Fibroblast of lung (primary cell): ENCODE measurements at regions not wholly inside any gene's neighbourhood (a gene's known extent, or its start where the extent isn't known, plus 50 kb on each side); places are given as distances from the start of the nearest gene placed in this dataset.

Source experiments
- DNase-seq, 2 donors: peaks; one replicate each; pipeline versions ENCODE4 v3.0.0 to v3.0.0-alpha.2; 2010; ENCODE audit warnings: low read depth in 2 of 2
- H2AFZ ChIP-seq: 2 replicates; pipeline ENCODE4 v1.5.1; 2012; ENCODE audit warnings: low read length, control low read depth, inconsistent platforms
- H3K27ac ChIP-seq: 2 replicates; pipeline ENCODE4 v1.5.1; 2011; ENCODE audit warnings: low read length, control low read depth; ENCODE audit not compliant: insufficient read depth
- H3K27me3 ChIP-seq: 2 replicates; pipeline ENCODE4 v1.5.1; 2011; ENCODE audit warnings: mild to moderate bottlenecking, low read length; ENCODE audit not compliant: control insufficient read depth, insufficient read depth
- H3K36me3 ChIP-seq: 2 replicates; pipeline ENCODE4 v1.5.1; 2011; ENCODE audit warnings: low read length; ENCODE audit not compliant: control insufficient read depth, insufficient read depth
- H3K4me1 ChIP-seq: 2 replicates; pipeline ENCODE4 v1.5.1; 2011; ENCODE audit warnings: low read length; ENCODE audit not compliant: control insufficient read depth, insufficient read depth; ENCODE audit errors: extremely low read depth
- H3K4me2 ChIP-seq: 2 replicates; pipeline ENCODE4 v1.5.1; 2011; ENCODE audit warnings: low read length, control low read depth; ENCODE audit not compliant: insufficient read depth; ENCODE audit errors: extremely low read depth
- H3K4me3 ChIP-seq, 4 experiments: fragments of 200-600 bp in 1 of 4; sonication (generic) in 1 of 4; replicated peaks in 1 of 4; 2 replicates each; pipeline ENCODE4 v1.5.1; 2011 to 2016; ENCODE audit warnings: low read length in 4 of 4, low read depth in 3 of 4, mild to moderate bottlenecking in 3 of 4, control low read depth in 2 of 4, inconsistent platforms in 1 of 4, mixed read lengths in 1 of 4; ENCODE audit not compliant: insufficient read depth in 1 of 4; ENCODE audit errors: control extremely low read depth in 1 of 4
- H3K79me2 ChIP-seq: 2 replicates; pipeline ENCODE4 v1.5.1; 2012; ENCODE audit warnings: mild to moderate bottlenecking, low read length, inconsistent platforms; ENCODE audit not compliant: control insufficient read depth, insufficient read depth
- H3K9ac ChIP-seq: 2 replicates; pipeline ENCODE4 v1.5.1; 2011; ENCODE audit warnings: mild to moderate bottlenecking, low read length, control low read depth; ENCODE audit not compliant: insufficient read depth
- H3K9me3 ChIP-seq: 2 replicates; pipeline ENCODE4 v1.5.1; 2012; ENCODE audit warnings: low read depth, low read length; ENCODE audit not compliant: control insufficient read depth, insufficient read depth
- H4K20me1 ChIP-seq: 2 replicates; pipeline ENCODE4 v1.5.1; 2011; ENCODE audit warnings: low read length; ENCODE audit not compliant: control insufficient read depth, insufficient read depth; ENCODE audit errors: extremely low read depth
- EZH2 ChIP-seq: IDR thresholded peaks from 2 replicates; pipeline ENCODE4 v1.5.1; 2012; ENCODE audit warnings: low read length, control low read depth, mild to moderate bottlenecking; ENCODE audit errors: missing control alignments
- TF ChIP-seq, protein P1 (sequence below), 2 donors: IDR thresholded peaks in 1 of 2; conservative IDR thresholded peaks in 1 of 2; 1 replicate in 1 of 2; 2 replicates in 1 of 2; pipeline ENCODE4 v1.5.1; 2011 to 2012; ENCODE audit warnings: low read length in 2 of 2, control low read depth in 1 of 2, inconsistent platforms in 1 of 2, low read depth in 1 of 2, mild to moderate bottlenecking in 1 of 2

DNA sequence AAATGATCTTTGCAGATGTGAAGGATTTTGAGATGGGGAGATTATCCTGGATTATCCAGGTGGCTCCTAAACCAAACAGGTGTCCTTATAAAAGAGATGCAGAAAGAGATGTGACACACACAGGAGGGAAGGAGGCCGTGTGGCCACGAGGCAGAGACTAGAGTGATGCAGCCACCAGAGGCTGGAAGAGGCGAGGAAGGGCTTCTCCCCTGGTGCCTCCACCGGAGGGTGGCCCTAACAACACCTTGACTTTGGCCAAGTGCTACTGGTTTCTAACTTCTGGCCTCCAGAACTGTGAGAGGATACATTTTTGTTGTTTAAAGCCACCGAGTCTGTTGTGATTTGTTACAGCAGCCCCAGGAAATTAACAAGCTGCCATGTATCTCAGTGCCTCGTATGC is 127.1 kb downstream of the ASB7 start:
- Histone ChIP-seq H3K9me3 (no peaks in the 10 kb centered on the region), H3K79me2 (no peaks in the 10 kb centered on the region), H3K27me3 (no peaks in the 10 kb centered on the region), H3K4me3 (no peak overlapping the region), H2AFZ (no peak overlapping the region), H4K20me1 (no peaks in the 10 kb centered on the region), H3K9ac (no peak overlapping the region), H3K27ac (no peak overlapping the region), H3K4me2 (no peak overlapping the region), H3K36me3 (no peaks in the 10 kb centered on the region), H3K4me1 (peaks cover 7% of the 10 kb centered on the region)
- no peak for DNase-seq
- TF ChIP-seq EZH2, result no peak
- TF ChIP-seq, protein P1, sequence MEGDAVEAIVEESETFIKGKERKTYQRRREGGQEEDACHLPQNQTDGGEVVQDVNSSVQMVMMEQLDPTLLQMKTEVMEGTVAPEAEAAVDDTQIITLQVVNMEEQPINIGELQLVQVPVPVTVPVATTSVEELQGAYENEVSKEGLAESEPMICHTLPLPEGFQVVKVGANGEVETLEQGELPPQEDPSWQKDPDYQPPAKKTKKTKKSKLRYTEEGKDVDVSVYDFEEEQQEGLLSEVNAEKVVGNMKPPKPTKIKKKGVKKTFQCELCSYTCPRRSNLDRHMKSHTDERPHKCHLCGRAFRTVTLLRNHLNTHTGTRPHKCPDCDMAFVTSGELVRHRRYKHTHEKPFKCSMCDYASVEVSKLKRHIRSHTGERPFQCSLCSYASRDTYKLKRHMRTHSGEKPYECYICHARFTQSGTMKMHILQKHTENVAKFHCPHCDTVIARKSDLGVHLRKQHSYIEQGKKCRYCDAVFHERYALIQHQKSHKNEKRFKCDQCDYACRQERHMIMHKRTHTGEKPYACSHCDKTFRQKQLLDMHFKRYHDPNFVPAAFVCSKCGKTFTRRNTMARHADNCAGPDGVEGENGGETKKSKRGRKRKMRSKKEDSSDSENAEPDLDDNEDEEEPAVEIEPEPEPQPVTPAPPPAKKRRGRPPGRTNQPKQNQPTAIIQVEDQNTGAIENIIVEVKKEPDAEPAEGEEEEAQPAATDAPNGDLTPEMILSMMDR (conservative IDR thresholded peaks at IDR 0.05 in 1 of 2, IDR thresholded peaks at IDR 0.05 in 1 of 2; ENCODE audit: low read depth in 1 of 2, low read length in 2 of 2), result no peak

DNA sequence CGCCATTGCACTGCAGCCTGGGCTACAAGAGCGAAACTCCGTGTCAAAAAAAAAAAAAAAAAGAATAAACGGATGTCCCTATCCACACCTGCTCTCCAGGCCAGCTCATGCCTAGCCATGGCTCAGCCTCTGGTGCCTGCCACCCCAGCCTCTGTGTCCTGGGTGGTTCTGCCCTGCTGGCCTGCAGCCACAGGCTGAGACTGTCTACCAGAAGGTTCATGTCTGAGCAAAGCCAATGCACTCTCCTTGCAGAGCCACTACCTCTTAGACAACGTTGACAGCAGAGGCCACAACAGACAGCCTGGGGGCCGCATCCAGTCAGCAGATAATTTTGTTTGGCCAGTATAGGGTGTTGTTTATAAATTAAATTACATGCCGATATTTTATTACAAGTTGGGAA is 127.7 kb downstream of the ASB7 start:
- no peaks in the 10 kb centered on the region for H3K9me3 ChIP-seq
- H2AFZ ChIP-seq, result no peak overlapping the region

DNA sequence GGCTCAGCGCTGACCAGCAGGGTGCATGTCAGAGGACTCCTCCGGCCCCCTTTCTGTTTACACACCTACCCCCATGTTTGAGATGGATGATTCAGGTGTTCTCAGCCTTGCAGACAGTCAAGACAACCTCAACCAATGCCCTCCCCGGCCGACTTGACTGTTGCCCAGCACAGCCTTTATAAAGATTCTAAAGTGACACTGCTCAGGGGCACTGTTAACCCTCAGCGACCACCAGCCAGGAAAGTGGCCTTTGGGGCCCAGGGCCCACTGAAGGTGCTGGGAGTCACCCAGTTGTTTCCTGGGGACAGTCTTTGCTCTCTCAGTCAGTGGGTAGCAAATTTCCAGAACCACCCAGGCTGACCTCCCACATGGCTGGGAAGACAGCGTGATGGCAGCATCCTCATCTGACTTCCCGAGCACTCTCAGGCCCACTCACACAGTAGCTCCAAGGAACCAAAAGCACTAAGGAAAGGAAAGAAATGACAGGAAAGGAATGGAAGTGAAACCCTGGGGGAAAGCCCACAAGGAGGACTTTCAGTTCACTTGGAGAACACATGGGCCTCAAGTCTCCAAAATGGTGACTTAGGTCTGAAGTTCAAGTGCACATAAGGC is 128.4 kb downstream of the ASB7 start:
- no peak overlapping the region for H2AFZ ChIP-seq

More for the DNA sequence above, 127.7 kb downstream of the ASB7 start:
- H4K20me1 ChIP-seq, result no peaks in the 10 kb centered on the region
- DNase-seq, result no peak
- H3K79me2 ChIP-seq, result no peaks in the 10 kb centered on the region
- no peak overlapping the region for H3K27ac ChIP-seq
- peaks cover 7% of the 10 kb centered on the region for H3K4me1 ChIP-seq
- H3K9ac ChIP-seq, result no peak overlapping the region
- H3K36me3 ChIP-seq, result no peaks in the 10 kb centered on the region
- H3K4me2 ChIP-seq, result no peak overlapping the region
- no peaks in the 10 kb centered on the region for H3K27me3 ChIP-seq
- TF ChIP-seq EZH2, result no peak
- TF ChIP-seq, protein P1 (conservative IDR thresholded peaks at IDR 0.05 in 1 of 2, IDR thresholded peaks at IDR 0.05 in 1 of 2; ENCODE audit: low read depth in 1 of 2, low read length in 2 of 2), result no peak
- no peak overlapping the region for H3K4me3 ChIP-seq

More for the DNA sequence above, 128.4 kb downstream of the ASB7 start:
- TF ChIP-seq, protein P1 (conservative IDR thresholded peaks at IDR 0.05 in 1 of 2, IDR thresholded peaks at IDR 0.05 in 1 of 2; ENCODE audit: low read depth in 1 of 2, low read length in 2 of 2), result no peak
- TF ChIP-seq EZH2, result no peak
- Histone ChIP-seq H4K20me1 (no peaks in the 10 kb centered on the region), H3K27ac (no peak overlapping the region), H3K9ac (no peak overlapping the region), H3K36me3 (no peaks in the 10 kb centered on the region), H3K9me3 (no peaks in the 10 kb centered on the region), H3K79me2 (no peaks in the 10 kb centered on the region), H3K27me3 (no peaks in the 10 kb centered on the region), H3K4me3 (no peak overlapping the region), H3K4me1 (peaks cover 2% of the 10 kb centered on the region), H3K4me2 (no peak overlapping the region)
- no peak for DNase-seq
